H1 (cell line): ENCODE measurements at regions not wholly inside any gene's neighbourhood (a gene's known extent, or its start where the extent isn't known, plus 50 kb on each side); places are given as distances from the start of the nearest gene placed in this dataset.

Experiments
- CTCF ChIA-PET: fragments of 300-600 bp; sonication (Branson Sonifier 250); formaldehyde crosslinking; loops from one replicate; lab custom pipeline; 2021; ENCODE audit not compliant: partially characterized antibody; lab: Charles Lee
- POLR2A ChIA-PET: fragments of 300-600 bp; sonication (Branson Sonifier 250); formaldehyde crosslinking; loops from one replicate; lab custom pipeline; 2021; ENCODE audit warnings: inconsistent platforms; ENCODE audit not compliant: partially characterized antibody; lab: Charles Lee
- DNase-seq, 2 experiments: peaks; one replicate each; pipeline versions ENCODE4 v3.0.0 to v3.0.0-alpha.2; 2010 to 2022; ENCODE audit warnings: low spot score in 2 of 2, low read depth in 1 of 2, mixed read lengths in 1 of 2
- FAIRE-seq: peaks from 2 replicates; lab custom pipeline; 2011; peaks lifted over from hg19 to GRCh38; lab: Jason Lieb, UNC
- H2AFZ ChIP-seq: 2 replicates; pipeline ENCODE4 v1.8.1; 2012; ENCODE audit warnings: low read length, inconsistent platforms
- H2AK5ac ChIP-seq: 2 replicates; pipeline ENCODE4 v1.6.1; 2013; ENCODE audit warnings: low read depth, low read length
- H2BK120ac ChIP-seq: replicated peaks from 2 replicates; pipeline ENCODE3; 2013; ENCODE audit warnings: low read depth, low read length, inconsistent platforms
- H2BK12ac ChIP-seq: 2 replicates; pipeline ENCODE4 v1.6.1; 2013; ENCODE audit warnings: low read depth, low read length
- H2BK15ac ChIP-seq: 2 replicates; pipeline ENCODE4 v1.6.1; 2013; ENCODE audit warnings: low read length
- H2BK20ac ChIP-seq: 2 replicates; pipeline ENCODE4 v1.6.1; 2013; ENCODE audit warnings: low read length
- H2BK5ac ChIP-seq: 2 replicates; pipeline ENCODE4 v1.6.1; 2013; ENCODE audit warnings: low read depth, low read length
- H3K14ac ChIP-seq: 2 replicates; pipeline ENCODE4 v1.6.1; 2013; ENCODE audit warnings: inconsistent platforms; ENCODE audit not compliant: insufficient read length
- H3K18ac ChIP-seq: 2 replicates; pipeline ENCODE4 v1.6.1; 2013; ENCODE audit warnings: low read length; ENCODE audit errors: extremely low read depth
- H3K23ac ChIP-seq: 2 replicates; pipeline ENCODE4 v1.6.1; 2013; ENCODE audit warnings: inconsistent platforms; ENCODE audit not compliant: insufficient read length
- H3K23me2 ChIP-seq: 2 replicates; pipeline ENCODE4 v1.6.1; 2013; ENCODE audit warnings: low read depth, low read length
- H3K27ac ChIP-seq: 2 replicates; pipeline ENCODE4 v1.6.1; 2011; ENCODE audit warnings: low read depth, low read length, inconsistent platforms
- H3K27me3 ChIP-seq, 4 experiments: replicated peaks in 1 of 4; 1 replicate in 1 of 4; 2 replicates in 3 of 4; pipeline versions ENCODE4 v1.6.1 to v1.8.1; 2011 to 2013; ENCODE audit warnings: low read length in 3 of 4, mild to moderate bottlenecking in 3 of 4, inconsistent platforms in 2 of 4, mixed read lengths in 2 of 4, moderate library complexity in 1 of 4; ENCODE audit not compliant: control insufficient read depth in 3 of 4, insufficient read depth in 3 of 4; ENCODE audit errors: extremely low read depth in 1 of 4
- H3K36me3 ChIP-seq, 4 experiments: 2 replicates each; pipeline versions ENCODE4 v1.6.1 to v1.8.1; 2011 to 2013; ENCODE audit warnings: mild to moderate bottlenecking in 4 of 4, low read length in 3 of 4, moderate library complexity in 2 of 4, control low read depth in 1 of 4, inconsistent platforms in 1 of 4; ENCODE audit not compliant: insufficient read depth in 4 of 4, control insufficient read depth in 2 of 4
- H3K4ac ChIP-seq: replicated peaks from 2 replicates; pipeline ENCODE3; 2013; ENCODE audit warnings: low read length, low read depth, mixed read lengths, inconsistent platforms; ENCODE audit not compliant: insufficient read length
- H3K4me1 ChIP-seq, 4 experiments: replicated peaks in 1 of 4; 1 replicate in 1 of 4; 2 replicates in 3 of 4; pipeline versions ENCODE4 v1.6.1 to v1.8.1; 2011 to 2013; ENCODE audit warnings: low read length in 3 of 4, inconsistent platforms in 2 of 4, mixed read lengths in 1 of 4; ENCODE audit not compliant: insufficient read depth in 4 of 4, control insufficient read depth in 3 of 4
- H3K4me2 ChIP-seq, 2 experiments: 2 replicates each; pipeline versions ENCODE4 v1.6.1 to v1.8.1; 2011 to 2013; ENCODE audit warnings: low read depth in 2 of 2, low read length in 2 of 2, control low read depth in 1 of 2, inconsistent platforms in 1 of 2, mild to moderate bottlenecking in 1 of 2; ENCODE audit not compliant: insufficient read depth in 1 of 2
- H3K4me3 ChIP-seq, 4 experiments: fragments of 200-600, 300-600 bp in 1 of 4; sonication (generic), shearing (Covaris generic), sonication (Bioruptor Twin) in 1 of 4; 2 replicates each; pipeline versions ENCODE4 v1.5.1 to v1.8.1; 2011 to 2016; ENCODE audit warnings: low read length in 4 of 4, low read depth in 3 of 4, control low read depth in 2 of 4, inconsistent platforms in 2 of 4, mild to moderate bottlenecking in 2 of 4, mixed read lengths in 1 of 4, moderate library complexity in 1 of 4; ENCODE audit not compliant: insufficient read depth in 2 of 4; ENCODE audit errors: extremely low read depth in 1 of 4
- H3K56ac ChIP-seq: replicated peaks from 2 replicates; pipeline ENCODE3; 2013; ENCODE audit warnings: low read depth, mild to moderate bottlenecking, mixed read lengths, low read length, inconsistent platforms; ENCODE audit not compliant: insufficient read length
- H3K79me1 ChIP-seq: 2 replicates; pipeline ENCODE4 v1.6.1; 2013; ENCODE audit warnings: low read depth, low read length, control low read depth
- H3K79me2 ChIP-seq, 2 experiments: 2 replicates each; pipeline versions ENCODE4 v1.6.1 to v1.8.1; 2012 to 2013; ENCODE audit warnings: low read length in 2 of 2, mild to moderate bottlenecking in 2 of 2, inconsistent platforms in 1 of 2; ENCODE audit not compliant: insufficient read depth in 2 of 2, control insufficient read depth in 1 of 2
- H3K9ac ChIP-seq, 4 experiments: replicated peaks in 1 of 4; 1 replicate in 1 of 4; 2 replicates in 3 of 4; pipeline versions ENCODE4 v1.6.1 to v1.8.1; 2011 to 2013; ENCODE audit warnings: low read depth in 3 of 4, low read length in 3 of 4, control low read depth in 2 of 4, mild to moderate bottlenecking in 2 of 4, moderate library complexity in 2 of 4, inconsistent platforms in 1 of 4; ENCODE audit errors: extremely low read depth in 1 of 4
- H3K9me3 ChIP-seq, 2 experiments: 2 replicates each; pipeline versions ENCODE4 v1.6.1 to v1.8.1; 2012 to 2013; ENCODE audit warnings: mild to moderate bottlenecking in 2 of 2, moderate library complexity in 2 of 2, control low read depth in 1 of 2, inconsistent platforms in 1 of 2, low read depth in 1 of 2, low read length in 1 of 2, mixed read lengths in 1 of 2; ENCODE audit not compliant: insufficient read depth in 2 of 2
- H4K20me1 ChIP-seq, 2 experiments: replicated peaks in 1 of 2; 2 replicates each; pipeline versions ENCODE3 to v1.8.1; 2011 to 2013; ENCODE audit warnings: inconsistent platforms in 2 of 2, low read length in 2 of 2, mild to moderate bottlenecking in 1 of 2; ENCODE audit not compliant: insufficient read depth in 2 of 2, control insufficient read depth in 1 of 2
- H4K5ac ChIP-seq: 2 replicates; pipeline ENCODE4 v1.6.1; 2013; ENCODE audit warnings: low read length, low read depth, mixed read lengths, inconsistent platforms; ENCODE audit not compliant: insufficient read length
- H4K8ac ChIP-seq: 2 replicates; pipeline ENCODE4 v1.8.0; 2013; ENCODE audit warnings: mild to moderate bottlenecking, moderate library complexity, low read length, inconsistent platforms; ENCODE audit not compliant: insufficient read depth; ENCODE audit errors: extremely low read depth
- H4K91ac ChIP-seq: replicated peaks from 2 replicates; pipeline ENCODE3; 2013; ENCODE audit warnings: low read length, mixed read lengths, inconsistent platforms; ENCODE audit not compliant: insufficient read length
- BRCA1 ChIP-seq: IDR thresholded peaks from 2 replicates; pipeline ENCODE4 v1.6.1; 2012; ENCODE audit warnings: low read depth, low read length, improper control_type of control experiment
- CEBPB ChIP-seq: IDR thresholded peaks from 2 replicates; pipeline ENCODE4 v1.6.1; 2012; ENCODE audit warnings: low read depth, low read length
- CHD2 ChIP-seq: IDR thresholded peaks from 2 replicates; pipeline ENCODE4 v1.6.1; 2012; ENCODE audit warnings: low read length, improper control_type of control experiment
- HDAC6 ChIP-seq: IDR thresholded peaks from one replicate; pipeline ENCODE4 v1.7.1; 2012; ENCODE audit warnings: low read depth, mild to moderate bottlenecking, inconsistent platforms, low read length, moderate library complexity
- RAD21 ChIP-seq, 2 experiments: IDR thresholded peaks in 1 of 2; conservative IDR thresholded peaks in 1 of 2; 2 replicates each; pipeline ENCODE4 v1.6.1; 2011; ENCODE audit warnings: low read depth in 2 of 2, low read length in 2 of 2, improper control_type of control experiment in 1 of 2, inconsistent platforms in 1 of 2, mild to moderate bottlenecking in 1 of 2, moderate library complexity in 1 of 2
- SRF ChIP-seq: IDR thresholded peaks from 2 replicates; pipeline ENCODE4 v1.6.1; 2011; ENCODE audit warnings: mild to moderate bottlenecking, low read depth, low read length, moderate library complexity
- TAF1 ChIP-seq: IDR thresholded peaks from 2 replicates; pipeline ENCODE4 v1.6.1; 2011; ENCODE audit warnings: mild to moderate bottlenecking, low read depth, low read length
- TEAD4 ChIP-seq: IDR thresholded peaks from 2 replicates; pipeline ENCODE4 v1.6.1; 2012; ENCODE audit warnings: low read depth, low read length, inconsistent platforms, mixed read lengths
- ZNF274 ChIP-seq: IDR thresholded peaks from 2 replicates; pipeline ENCODE4 v1.7.0; 2012; ENCODE audit warnings: low read length, borderline replicate concordance; ENCODE audit errors: extremely low read depth
- WGBS, 2 experiments: shearing (Covaris generic) in 1 of 2; methylation state at CpG; one replicate each; pipeline versions ENCODE4 v1.1.6 to v1.1.7; 2013 to 2015; ENCODE audit warnings: low lambda C conversion rate in 2 of 2, mixed read lengths in 2 of 2, inconsistent platforms in 1 of 2, low coverage in 1 of 2, missing lambda C conversion rate in 1 of 2; ENCODE audit not compliant: insufficient replicate concordance in 2 of 2, insufficient coverage in 1 of 2, insufficient read length in 1 of 2; ENCODE audit errors: extremely low coverage in 1 of 2, missing lambda C conversion rate in 1 of 2; 5-methylcytosine and 5-hydroxymethylcytosine counted together
- TF ChIP-seq, protein P1 (sequence below): IDR thresholded peaks from 2 replicates; pipeline ENCODE4 v1.6.1; 2012; ENCODE audit warnings: low read length, inconsistent platforms

DNA sequence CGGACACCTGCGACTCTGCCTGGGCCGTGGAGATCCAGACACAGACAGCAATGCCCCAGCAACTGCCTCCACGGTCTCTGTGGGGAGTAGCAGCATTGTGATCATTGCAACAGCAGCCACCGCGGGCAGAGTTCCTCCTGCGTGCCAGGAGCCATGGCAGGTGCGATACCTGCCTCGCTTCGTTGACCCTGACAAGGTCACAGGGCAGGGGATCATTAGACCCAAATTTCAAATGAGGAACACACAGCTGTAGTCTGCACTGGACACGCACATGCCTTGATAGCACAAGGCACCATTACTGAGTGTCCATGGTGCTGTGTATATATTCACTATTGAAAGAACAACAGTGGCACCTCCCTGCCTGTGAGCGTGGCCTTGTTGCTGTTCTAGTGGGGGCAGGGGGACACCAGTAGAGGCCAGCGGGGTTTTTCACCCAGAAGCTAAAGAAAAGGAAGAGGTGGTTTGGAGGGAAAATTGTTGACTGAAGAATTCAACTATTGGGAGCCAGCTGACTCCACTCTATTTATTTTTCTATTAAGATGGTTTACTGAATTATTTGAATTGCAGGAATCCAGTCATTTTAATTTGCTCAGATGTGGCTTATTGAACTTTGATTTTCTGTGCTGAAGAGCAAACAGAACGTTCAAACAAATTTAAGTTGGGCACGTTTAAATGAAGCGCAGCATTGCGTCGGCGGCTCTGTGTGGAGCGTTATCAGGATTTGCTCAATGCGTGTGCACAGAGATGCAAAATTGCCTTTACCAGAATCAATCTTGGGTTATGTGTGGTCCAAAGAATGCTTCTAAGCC, 60.2 kb upstream of the RPS6KA2 start:
- Histone ChIP-seq H3K9me3 (no peaks in the 10 kb centered on the region), H2BK120ac (peak overlapping the region; percentile 33), H2AK5ac (no peak overlapping the region; the same call in 1 of the 2 replicates), H3K4me2 (no peak overlapping the region; a peak in 1 of 4 replicates), H3K79me1 (no peaks in the 10 kb centered on the region), H4K20me1 (no peaks in the 10 kb centered on the region), H3K9ac (peak overlapping the region in 1 of 4 experiments; percentile 14; a peak in 2 of 7 replicates), H3K4me1 (peaks cover 0 to 13% (median 9%) of the 10 kb centered on the region in 4 experiments; a peak in 6 of 7 replicates), H3K23me2 (no peaks in the 10 kb centered on the region), H2BK5ac (peak overlapping the region; percentile 10; the same call in 1 of the 2 replicates), H3K14ac (no peak overlapping the region), H2BK20ac (0 out of 2 replicates have a peak overlapping the region, but pooled peaks have one; percentile 15), H3K18ac (0 out of 2 replicates have a peak overlapping the region, but pooled peaks have one; percentile 10), H2BK15ac (0 out of 2 replicates have a peak overlapping the region, but pooled peaks have one; percentile 53), H3K4me3 (no peak overlapping the region), H4K8ac (no peak overlapping the region), H4K91ac (no peak overlapping the region), H2AFZ (no peak overlapping the region), H2BK12ac (peak overlapping the region; percentile 77; the same call in 1 of the 2 replicates), H3K56ac (no peak overlapping the region), H3K79me2 (no peaks in the 10 kb centered on the region), H3K27me3 (peaks cover 0 to 3% (median 0%) of the 10 kb centered on the region in 4 experiments; a peak in 1 of 7 replicates), H3K36me3 (no peaks in the 10 kb centered on the region), H3K23ac (no peak overlapping the region), H4K5ac (no peak overlapping the region), H3K27ac (no peak overlapping the region), H3K4ac (no peak overlapping the region)
- WGBS, 2 experiments, result 86% methylated on average over 21 of the region's 21 CpGs; no CpG with 5 or more reads in 1 of the 2 experiments
- no peak for DNase-seq
- POLR2A ChIA-PET, result interaction anchor here (0.9 to 1.4 kb wide), 2 partner anchors 9 kb away, joined by 3 read pairs; no protein-coding TSS in a partner anchor
- CTCF ChIA-PET, result interaction anchor here (1.0 to 1.1 kb wide), 4 partner anchors 9 to 47 kb away, joined by 3 to 5 read pairs (median 3); no protein-coding TSS in a partner anchor
- no peak for FAIRE-seq
- TF ChIP-seq ZNF274, result no peak
- TF ChIP-seq HDAC6, result no peak
- no peak for TF ChIP-seq SRF
- no peak for TF ChIP-seq CHD2
- TF ChIP-seq RAD21 (IDR thresholded peaks at IDR 0.05 in 1 of 2, conservative IDR thresholded peaks at IDR 0.05 in 1 of 2; ENCODE audit: low read depth in 2 of 2, low read length in 2 of 2), result no peak
- TF ChIP-seq, protein P1, sequence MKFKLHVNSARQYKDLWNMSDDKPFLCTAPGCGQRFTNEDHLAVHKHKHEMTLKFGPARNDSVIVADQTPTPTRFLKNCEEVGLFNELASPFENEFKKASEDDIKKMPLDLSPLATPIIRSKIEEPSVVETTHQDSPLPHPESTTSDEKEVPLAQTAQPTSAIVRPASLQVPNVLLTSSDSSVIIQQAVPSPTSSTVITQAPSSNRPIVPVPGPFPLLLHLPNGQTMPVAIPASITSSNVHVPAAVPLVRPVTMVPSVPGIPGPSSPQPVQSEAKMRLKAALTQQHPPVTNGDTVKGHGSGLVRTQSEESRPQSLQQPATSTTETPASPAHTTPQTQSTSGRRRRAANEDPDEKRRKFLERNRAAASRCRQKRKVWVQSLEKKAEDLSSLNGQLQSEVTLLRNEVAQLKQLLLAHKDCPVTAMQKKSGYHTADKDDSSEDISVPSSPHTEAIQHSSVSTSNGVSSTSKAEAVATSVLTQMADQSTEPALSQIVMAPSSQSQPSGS, result no peak
- no peak for TF ChIP-seq TAF1
- no peak for TF ChIP-seq TEAD4
- no peak for TF ChIP-seq BRCA1
- no peak for TF ChIP-seq CEBPB
